Breast epithelium (tissue), 3 donors: ENCODE measurements at regions not wholly inside any gene's neighbourhood (a gene's known extent, or its start where the extent isn't known, plus 50 kb on each side); places are given as distances from the start of the nearest gene placed in this dataset.

ENCODE experiments used
- POLR2A ChIP-seq: fragments of 450-650 bp; IDR thresholded peaks from one replicate; pipeline ENCODE4 v1.6.1; 2016; ENCODE audit warnings: antibody characterized with exemption, mild to moderate bottlenecking, moderate library complexity
- POLR2AphosphoS5 ChIP-seq, 3 donors: sonication (generic); formaldehyde crosslinking; IDR thresholded peaks; one replicate each; pipeline ENCODE4 v1.6.1; 2017; ENCODE audit warnings: antibody characterized with exemption in 3 of 3
- TF ChIP-seq, protein P1 (sequence below), 3 donors: fragments of 450-650 bp; IDR thresholded peaks; one replicate each; pipeline ENCODE4 v1.5.1; 2016 to 2017; ENCODE audit warnings: antibody characterized with exemption in 3 of 3, mild to moderate bottlenecking in 3 of 3, moderate library complexity in 3 of 3

DNA sequence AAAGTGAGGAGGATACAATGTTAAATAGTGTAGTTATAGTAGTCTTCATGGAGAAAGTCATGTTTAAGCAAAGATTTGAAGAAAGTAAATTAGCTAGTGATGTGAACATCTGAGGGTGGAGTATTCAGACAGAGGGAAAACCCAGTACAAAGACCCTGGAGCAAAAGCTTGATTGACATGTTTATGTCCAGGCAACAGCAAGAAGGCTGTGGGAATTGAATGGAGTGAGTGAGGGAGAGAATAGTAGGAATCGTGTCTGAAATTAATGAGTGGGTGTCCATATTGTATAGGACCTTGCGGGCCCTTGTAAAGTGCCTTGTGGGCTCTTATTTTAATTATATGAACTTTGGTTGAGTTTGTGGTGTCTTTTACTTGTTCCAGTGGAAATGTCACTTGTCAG is 424.1 kb upstream of the KIRREL3 start:
- TF ChIP-seq, protein P1, sequence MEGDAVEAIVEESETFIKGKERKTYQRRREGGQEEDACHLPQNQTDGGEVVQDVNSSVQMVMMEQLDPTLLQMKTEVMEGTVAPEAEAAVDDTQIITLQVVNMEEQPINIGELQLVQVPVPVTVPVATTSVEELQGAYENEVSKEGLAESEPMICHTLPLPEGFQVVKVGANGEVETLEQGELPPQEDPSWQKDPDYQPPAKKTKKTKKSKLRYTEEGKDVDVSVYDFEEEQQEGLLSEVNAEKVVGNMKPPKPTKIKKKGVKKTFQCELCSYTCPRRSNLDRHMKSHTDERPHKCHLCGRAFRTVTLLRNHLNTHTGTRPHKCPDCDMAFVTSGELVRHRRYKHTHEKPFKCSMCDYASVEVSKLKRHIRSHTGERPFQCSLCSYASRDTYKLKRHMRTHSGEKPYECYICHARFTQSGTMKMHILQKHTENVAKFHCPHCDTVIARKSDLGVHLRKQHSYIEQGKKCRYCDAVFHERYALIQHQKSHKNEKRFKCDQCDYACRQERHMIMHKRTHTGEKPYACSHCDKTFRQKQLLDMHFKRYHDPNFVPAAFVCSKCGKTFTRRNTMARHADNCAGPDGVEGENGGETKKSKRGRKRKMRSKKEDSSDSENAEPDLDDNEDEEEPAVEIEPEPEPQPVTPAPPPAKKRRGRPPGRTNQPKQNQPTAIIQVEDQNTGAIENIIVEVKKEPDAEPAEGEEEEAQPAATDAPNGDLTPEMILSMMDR (IDR thresholded peaks at IDR 0.05), result no peak
- TF ChIP-seq POLR2A (no peak), POLR2AphosphoS5 (IDR thresholded peaks at IDR 0.05) (no peak)
